HepG2 (cell line): ENCODE measurements at regions not wholly inside any gene's neighbourhood (a gene's known extent, or its start where the extent isn't known, plus 50 kb on each side); places are given as distances from the start of the nearest gene placed in this dataset.

Source experiments
- ATAC-seq: fragments of 200-7000 bp; cut with Tn5 transposase; 3 replicates; pipeline ENCODE4 v1.9.1; 2020; ENCODE audit warnings: mild to moderate bottlenecking, moderate library complexity
- BruUV-seq: library from RNA; stranded (reverse); fragments of 400-500 nt; replicated peaks from 2 replicates; lab custom pipeline; 2021; lab: Mats Ljungman, UMichigan
- CTCF ChIA-PET: fragments of 300-600 bp; formaldehyde crosslinking; extraction: SDS; loops from one replicate; lab custom pipeline; 2021; ENCODE audit warnings: low total read pairs, inconsistent platforms, low intra/inter-chr PET ratio; lab: Yijun Ruan, JAX
- POLR2A ChIA-PET: fragments of 350-600 bp; sonication (Branson Sonifier 250); formaldehyde crosslinking; loops from one replicate; lab custom pipeline; 2020; ENCODE audit warnings: antibody characterized with exemption, inconsistent platforms; lab: Yijun Ruan, JAX
- DNase-seq: peaks from one replicate; pipeline ENCODE4 v3.0.0-alpha.2; 2015; ENCODE audit warnings: low spot score
- FAIRE-seq: peaks from 3 replicates; lab custom pipeline; 2011; peaks lifted over from hg19 to GRCh38; lab: Jason Lieb, UNC
- H2AFZ ChIP-seq: one replicate; pipeline ENCODE4 v1.6.1; 2011; ENCODE audit warnings: low read length, inconsistent platforms
- H3K27ac ChIP-seq: fragments of 300-600 bp; 3 replicates; pipeline ENCODE4 v1.8.0; 2011; ENCODE audit warnings: mixed run types, mild to moderate bottlenecking, mixed read lengths, low read length, inconsistent platforms; ENCODE audit not compliant: insufficient read depth; ENCODE audit errors: extremely low read length
- H3K27me3 ChIP-seq, 2 experiments: fragments of 200-600 bp in 1 of 2; 2 replicates in 1 of 2; 3 replicates in 1 of 2; pipeline versions ENCODE4 v1.6.0 to v1.8.0; 2011; ENCODE audit warnings: low read length in 2 of 2, mild to moderate bottlenecking in 2 of 2, moderate library complexity in 2 of 2, inconsistent platforms in 1 of 2; ENCODE audit not compliant: insufficient read depth in 2 of 2, control insufficient read depth in 1 of 2
- H3K36me3 ChIP-seq, 2 experiments: fragments of 200-600 bp in 1 of 2; replicated peaks in 1 of 2; 2 replicates in 1 of 2; 3 replicates in 1 of 2; pipeline versions ENCODE4 v1.5.1 to v1.8.0; 2011; ENCODE audit warnings: low read length in 2 of 2, inconsistent platforms in 1 of 2; ENCODE audit not compliant: insufficient read depth in 2 of 2, control insufficient read depth in 1 of 2
- H3K4me1 ChIP-seq: 2 replicates; pipeline ENCODE4 v1.5.1; 2012; ENCODE audit warnings: low read length, inconsistent platforms; ENCODE audit not compliant: insufficient read depth
- H3K4me2 ChIP-seq: 2 replicates; pipeline ENCODE4 v1.6.0; 2011; ENCODE audit warnings: low read depth, low read length, inconsistent platforms
- H3K4me3 ChIP-seq, 3 experiments: fragments of 200-600 bp in 1 of 3; sonication (generic), shearing (Covaris generic) in 1 of 3; replicated peaks in 1 of 3; 2 replicates each; pipeline ENCODE4 v1.5.1; 2011 to 2016; ENCODE audit warnings: low read length in 3 of 3, inconsistent platforms in 2 of 3, low read depth in 2 of 3, mild to moderate bottlenecking in 2 of 3, control low read depth in 1 of 3, mixed read lengths in 1 of 3; ENCODE audit not compliant: insufficient read depth in 1 of 3
- H3K79me2 ChIP-seq: one replicate; pipeline ENCODE4 v1.6.1; 2011; ENCODE audit warnings: low read length, inconsistent platforms; ENCODE audit not compliant: insufficient read depth
- H3K9ac ChIP-seq: 2 replicates; pipeline ENCODE4 v1.6.0; 2011; ENCODE audit warnings: mild to moderate bottlenecking, low read depth, low read length, inconsistent platforms; ENCODE audit not compliant: insufficient read depth
- H3K9me3 ChIP-seq: 2 replicates; pipeline ENCODE4 v1.5.1; 2012; ENCODE audit warnings: mild to moderate bottlenecking, low read length
- H4K20me1 ChIP-seq: 2 replicates; pipeline ENCODE4 v1.6.0; 2011; ENCODE audit warnings: inconsistent platforms, mild to moderate bottlenecking, low read length, moderate library complexity; ENCODE audit not compliant: insufficient read depth
- AGO2 ChIP-seq: fragments of 200-400 bp; formaldehyde crosslinking; optimal IDR thresholded peaks from 2 replicates; pipeline ENCODE3; 2017; ENCODE audit warnings: mild to moderate bottlenecking, low read depth, low read length, moderate library complexity
- ATF2 ChIP-seq: sonication (generic); formaldehyde crosslinking; IDR thresholded peaks from 2 replicates; pipeline ENCODE4 v1.4.0; 2020; ENCODE audit warnings: missing genetic modification reagents
- ATF7 ChIP-seq, 2 experiments: fragments of 450-650 bp in 1 of 2; sonication (generic) in 1 of 2; formaldehyde crosslinking in 1 of 2; IDR thresholded peaks; 2 replicates each; pipeline versions ENCODE4 v1.4.0 to v1.6.1; 2016 to 2020; ENCODE audit warnings: antibody characterized with exemption in 1 of 2, mild to moderate bottlenecking in 1 of 2, missing genetic modification reagents in 1 of 2
- BCL6 ChIP-seq: IDR thresholded peaks from 2 replicates; pipeline ENCODE4 v1.6.1; 2016; ENCODE audit warnings: missing genetic modification reagents, missing compliant biosample characterization
- EED ChIP-seq: sonication (generic); formaldehyde crosslinking; IDR thresholded peaks from 2 replicates; pipeline ENCODE4 v1.5.0; 2020; ENCODE audit warnings: mild to moderate bottlenecking, missing genetic modification reagents
- HDAC6 ChIP-seq: fragments of 200-600 bp; sonication (generic); IDR thresholded peaks from 2 replicates; pipeline ENCODE4 v1.7.0; 2017; ENCODE audit warnings: mild to moderate bottlenecking, antibody characterized with exemption, low read length, low read depth
- JUN ChIP-seq: sonication (generic); formaldehyde crosslinking; IDR thresholded peaks from 2 replicates; pipeline ENCODE4 v1.4.0; 2020; ENCODE audit warnings: mild to moderate bottlenecking, missing genetic modification reagents
- JUNB ChIP-seq: sonication (generic); formaldehyde crosslinking; IDR thresholded peaks from 2 replicates; pipeline ENCODE4 v1.8.0; 2022; ENCODE audit warnings: missing genetic modification reagents, mild to moderate bottlenecking, borderline replicate concordance
- MYC ChIP-seq: sonication (generic); formaldehyde crosslinking; IDR thresholded peaks from 2 replicates; pipeline ENCODE4 v1.9.0; 2021; ENCODE audit warnings: missing genetic modification reagents, borderline replicate concordance
- NR0B2 ChIP-seq: sonication (generic); formaldehyde crosslinking; IDR thresholded peaks from 2 replicates; pipeline ENCODE4 v1.4.0; 2020; ENCODE audit warnings: mild to moderate bottlenecking, missing genetic modification reagents
- NRL ChIP-seq: sonication (generic); formaldehyde crosslinking; IDR thresholded peaks from 2 replicates; pipeline ENCODE4 v1.5.0; 2020; ENCODE audit warnings: missing genetic modification reagents, mild to moderate bottlenecking, moderate library complexity, borderline replicate concordance
- PHF5A ChIP-seq: IDR thresholded peaks from one replicate; pipeline ENCODE4 v1.6.1; 2018; ENCODE audit warnings: low read depth, missing genetic modification reagents; ENCODE audit not compliant: unreplicated experiment
- RARG ChIP-seq: sonication (generic); formaldehyde crosslinking; IDR thresholded peaks from 2 replicates; pipeline ENCODE4 v1.4.0; 2020; ENCODE audit warnings: low read depth, mild to moderate bottlenecking, missing genetic modification reagents
- REXO4 ChIP-seq: sonication (generic); formaldehyde crosslinking; IDR thresholded peaks from 2 replicates; pipeline ENCODE4 v1.8.0; 2022; ENCODE audit warnings: missing genetic modification reagents, mild to moderate bottlenecking, borderline replicate concordance
- TCF7 ChIP-seq: sonication (generic); IDR thresholded peaks from 2 replicates; pipeline ENCODE4 v1.6.1; 2016; ENCODE audit warnings: antibody characterized with exemption, low read depth
- ZMAT5 ChIP-seq: sonication (generic); formaldehyde crosslinking; IDR thresholded peaks from 2 replicates; pipeline ENCODE4 v1.5.0; 2020; ENCODE audit warnings: mild to moderate bottlenecking, low read depth, missing genetic modification reagents, borderline replicate concordance
- ZNF224 ChIP-seq: sonication (generic); formaldehyde crosslinking; IDR thresholded peaks from 2 replicates; pipeline ENCODE4 v1.5.0; 2020; ENCODE audit warnings: mild to moderate bottlenecking, missing genetic modification reagents
- ZNF510 ChIP-seq: sonication (generic); formaldehyde crosslinking; IDR thresholded peaks from 2 replicates; pipeline ENCODE4 v1.4.0; 2020; ENCODE audit warnings: low read depth, mild to moderate bottlenecking, missing genetic modification reagents
- WGBS: methylation state at CpG from one replicate; pipeline ENCODE4 v1.1.6; 2017; ENCODE audit warnings: low lambda C conversion rate; 5-methylcytosine and 5-hydroxymethylcytosine counted together
- in situ Hi-C: cut with HindIII; loops from 2 replicates; pipeline ENCODE4 v1.10.0; 2017; ENCODE audit warnings: low pct_unique_long_range_greater_than_20kb; ENCODE audit not compliant: extremely low pct_ligation_motif_present
- intact Hi-C: fragments of 100-400 bp; cut with micrococcal nuclease; formaldehyde crosslinking; loops from one replicate; pipeline ENCODE4 v1.10.0; 2022; ENCODE audit not compliant: unreplicated experiment

DNA sequence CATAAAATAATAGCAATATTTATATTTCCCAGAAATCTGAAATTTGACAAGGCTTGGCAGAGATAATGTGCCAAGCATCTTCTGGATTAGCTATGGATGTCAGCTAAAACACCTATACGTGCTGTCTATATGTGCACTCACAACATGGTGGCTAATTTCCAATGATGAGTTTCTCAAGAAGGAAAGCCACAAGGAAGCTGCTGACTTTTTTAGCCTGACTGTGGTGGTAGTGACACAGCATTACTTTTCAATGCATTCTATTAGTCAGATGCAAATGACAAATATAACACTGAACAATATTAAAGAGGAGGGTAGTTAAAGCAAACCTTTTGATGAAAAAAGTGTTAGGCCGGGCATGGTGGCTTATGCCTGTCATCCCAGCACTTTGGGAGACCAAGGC, 101.7 kb upstream of the CCDC54 start (continued):
- TF ChIP-seq ATF7 (IDR thresholded peaks at IDR 0.05) (no peak), ATF7 (CRISPR knock-in tag; IDR thresholded peaks at IDR 0.05) (no peak)

DNA sequence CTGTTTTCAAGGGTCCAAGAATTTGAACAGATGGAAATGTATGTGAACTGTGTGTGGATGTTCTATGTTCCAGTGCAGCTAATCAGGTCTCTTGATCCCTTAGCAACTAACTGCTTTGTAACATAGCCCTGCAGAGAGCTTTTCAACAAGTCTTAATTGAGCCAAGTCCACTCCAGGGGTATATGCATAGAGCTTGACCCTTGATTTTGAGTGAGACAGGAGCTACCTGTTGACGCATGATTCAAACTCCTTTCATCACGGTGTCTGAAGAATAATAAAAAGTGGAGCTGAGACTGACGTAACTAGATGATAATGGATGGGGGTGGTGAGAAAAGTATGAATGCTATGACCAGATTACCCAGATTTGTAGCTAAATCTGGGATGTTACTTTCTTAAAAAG, 93.3 kb upstream of the CCDC54 start:
- no peaks in the 10 kb centered on the region for H4K20me1 ChIP-seq
- no peak for TF ChIP-seq EED (CRISPR knock-in tag)
- no peak for TF ChIP-seq JUN (CRISPR knock-in tag)
- no peak for TF ChIP-seq JUNB (CRISPR knock-in tag)
- no peak for TF ChIP-seq ATF2 (CRISPR knock-in tag)
- no peak for TF ChIP-seq NRL (CRISPR knock-in tag)
- TF ChIP-seq RARG (CRISPR knock-in tag), result no peak
- TF ChIP-seq AGO2, result no peak
- no peak for TF ChIP-seq NR0B2
- no peak for TF ChIP-seq TCF7
- TF ChIP-seq PHF5A, result no peak
- TF ChIP-seq REXO4 (CRISPR knock-in tag), result no peak
- no peak for TF ChIP-seq ZMAT5 (CRISPR knock-in tag)
- no peak for TF ChIP-seq BCL6 (CRISPR knock-in tag)
- TF ChIP-seq ZNF510 (CRISPR knock-in tag), result no peak
- no peak for TF ChIP-seq HDAC6
- TF ChIP-seq ZNF224, result no peak
- TF ChIP-seq MYC (CRISPR knock-in tag), result no peak
- TF ChIP-seq, all 625 proteins: peak for 0
- Histone ChIP-seq H3K4me2 (no peak overlapping the region), H3K4me1 (no peaks in the 10 kb centered on the region), H3K9me3 (no peaks in the 10 kb centered on the region), H2AFZ (no peak overlapping the region), H3K27me3 (no peaks in the 10 kb centered on the region), H3K4me3 (no peak overlapping the region), H3K79me2 (no peaks in the 10 kb centered on the region), H3K27ac (no peak overlapping the region), H3K36me3 (no peaks in the 10 kb centered on the region), H3K9ac (no peak overlapping the region)
- ATAC-seq (no peak), FAIRE-seq (no peak), DNase-seq (no peak)
- WGBS, result 4% methylated on average over 3 of the region's 3 CpGs
- CTCF ChIA-PET, result no interaction called here
- no TSS peak for BruUV-seq
- intact Hi-C loops (no loop called here), in situ Hi-C loops (no loop called here)
- POLR2A ChIA-PET, result no interaction called here
